ENCODE measurements at regions not wholly inside any gene's neighbourhood (a gene's known extent, or its start where the extent isn't known, plus 50 kb on each side); places are given as distances from the start of the nearest gene placed in this dataset.

- no peak for DNase-seq (ENCODE audit: low read depth in 2 of 2)
Measured at GRCh38 chr3:195013411-195014361, 257.3 kb downstream of the XXYLT1 start.

DNA sequence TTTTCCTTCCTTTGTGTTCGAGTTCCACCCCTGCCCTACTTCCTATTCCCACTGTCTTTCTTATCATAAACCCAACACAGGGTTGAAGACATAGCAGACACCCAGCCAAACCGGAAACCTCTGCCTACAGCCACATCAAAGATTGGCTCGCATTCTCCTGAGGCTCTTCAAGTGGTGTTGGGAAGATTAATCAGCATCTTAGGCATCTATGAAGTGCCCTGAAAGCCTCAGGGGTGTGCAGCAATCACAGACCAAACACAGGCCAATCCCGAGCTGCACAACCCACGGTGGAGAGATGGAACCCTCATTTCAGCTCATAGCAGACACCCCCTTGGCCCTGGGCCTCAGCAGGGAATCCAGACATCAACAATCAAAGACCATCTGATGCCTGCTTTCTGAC lies 255.9 kb downstream of the XXYLT1 start:
- DNase-seq (ENCODE audit: low read depth in 2 of 2) = no peak

DNA sequence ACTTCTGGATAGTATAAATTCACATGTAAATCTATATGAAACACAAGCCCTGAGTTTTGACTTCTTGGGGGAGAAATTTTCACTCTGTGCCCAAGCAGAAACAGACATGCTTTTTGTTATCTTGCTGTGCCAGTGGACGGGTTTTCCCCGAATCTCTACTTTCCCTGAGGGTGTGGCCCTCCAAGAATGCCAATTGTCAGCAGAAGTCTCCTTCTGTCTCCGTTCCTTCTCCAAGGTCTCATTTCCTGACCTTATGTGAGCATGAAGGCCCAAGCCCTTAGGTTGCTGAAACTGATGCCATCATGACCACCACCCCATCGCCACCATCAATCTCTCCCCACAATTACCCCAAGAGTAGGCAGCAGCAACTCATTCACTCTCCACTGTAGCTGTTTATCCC lies 253.8 kb downstream of the XXYLT1 start:
- no peak for DNase-seq (ENCODE audit: low read depth in 2 of 2)

Data from stimulated activated CD8-positive, alpha-beta memory T cell treated with anti-CD3 and anti-CD28 coated beads, Interleukin-2, amount 100 ng/mL, for 48 hours (primary cell).